HT1080 (cell line): ENCODE measurements at regions not wholly inside any gene's neighbourhood (a gene's known extent, or its start where the extent isn't known, plus 50 kb on each side); places are given as distances from the start of the nearest gene placed in this dataset.
A peak's percentile ranks its signal among the peaks of the same experiment; 100 is the strongest.
"Not testable (repeated sequence)": the region's sequence is repeated elsewhere in the genome, so short reads cannot be mapped to it uniquely, and the experiment has no call there.

ENCODE experiments used
- DNase-seq: peaks from one replicate; pipeline ENCODE4 v3.0.0-alpha.2; 2015; ENCODE audit warnings: low read depth

- DNase-seq, result no peak
Measured at GRCh38 chr4:83213640-83214039, 71.0 kb downstream of the COQ2 start.

DNA sequence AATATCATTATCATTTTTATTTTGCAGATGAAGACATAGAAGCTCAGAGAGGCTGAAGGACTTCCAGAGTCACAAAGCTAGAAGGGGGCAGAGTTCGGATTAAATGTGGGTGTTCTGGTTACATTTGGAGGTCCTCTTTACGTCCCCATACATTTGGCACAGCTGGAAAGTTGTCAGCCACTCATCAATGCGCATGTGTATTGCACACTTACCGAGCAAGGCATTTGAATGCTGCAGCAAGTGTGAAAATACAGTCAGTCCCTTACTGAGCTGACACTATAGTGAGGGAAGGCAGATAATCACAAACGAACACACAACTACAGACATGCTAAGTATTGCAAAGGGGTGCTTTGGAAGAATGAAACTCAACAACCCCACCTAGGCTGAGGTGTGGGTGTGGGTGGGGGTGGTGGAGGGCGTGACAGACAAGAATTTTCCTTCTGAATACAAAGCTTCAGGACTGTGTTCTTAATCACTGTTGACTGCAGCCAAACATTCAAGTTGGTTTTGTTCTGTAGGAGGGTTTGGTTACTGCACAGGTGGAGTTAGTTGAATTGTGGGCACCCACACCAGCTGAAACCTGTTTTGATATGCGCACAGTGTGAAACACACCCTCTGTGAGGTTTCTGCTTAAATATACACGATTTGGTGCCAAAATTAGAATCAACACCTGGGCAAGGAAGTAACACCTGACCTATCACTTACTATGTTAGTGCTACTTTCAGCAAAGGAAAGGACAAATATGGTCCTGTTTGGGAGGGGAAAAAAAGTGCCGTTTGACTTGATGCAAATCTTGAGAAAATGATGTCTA lies 72.4 kb downstream of the COQ2 start:
- no peak for DNase-seq

DNA sequence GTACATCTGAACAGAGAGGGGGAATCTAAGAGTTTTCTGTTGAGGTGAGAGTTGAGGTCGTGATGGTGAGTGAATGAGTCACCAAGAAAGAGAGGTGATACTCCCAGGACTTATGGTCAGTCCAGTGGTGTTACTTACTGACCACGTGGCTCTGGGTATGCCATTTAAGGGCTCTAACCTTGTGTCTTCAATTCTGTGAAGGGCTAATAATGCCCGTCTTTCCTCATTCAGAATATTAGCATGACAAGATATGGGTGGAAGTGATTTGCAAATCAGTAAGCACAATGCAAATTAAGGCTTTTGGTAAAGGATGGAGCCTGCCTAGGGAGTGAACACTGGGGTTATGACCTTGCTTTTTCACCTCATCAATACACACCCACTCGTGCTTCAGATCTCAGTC lies 75.2 kb downstream of the COQ2 start:
- peak; percentile 12 for DNase-seq

- peak; percentile 16 for DNase-seq
Measured at GRCh38 chr4:83208371-83209365, 75.9 kb downstream of the COQ2 start.

- DNase-seq, result peak; percentile 79
Measured at GRCh38 chr4:83207497-83208101, 77.0 kb downstream of the COQ2 start.

DNA sequence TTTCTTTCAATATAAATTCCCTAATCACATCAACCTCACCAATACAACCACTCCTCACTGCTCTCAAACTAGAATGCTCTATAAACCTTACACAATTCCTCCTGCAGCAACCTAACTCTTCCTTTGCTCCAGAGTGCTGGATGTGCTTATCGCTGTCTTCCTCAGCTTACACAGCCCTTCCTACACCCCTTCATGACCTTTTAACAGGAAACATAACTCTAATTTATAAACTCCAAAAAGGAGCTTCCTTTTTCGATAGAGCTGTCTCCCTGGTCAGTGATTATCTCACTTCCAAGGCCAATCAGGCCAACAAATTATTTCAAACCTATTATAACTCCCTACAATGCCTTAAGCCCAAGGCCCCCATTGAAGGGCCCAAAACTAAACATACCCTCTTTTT lies 78.8 kb downstream of the COQ2 start:
- no peak for DNase-seq

DNA sequence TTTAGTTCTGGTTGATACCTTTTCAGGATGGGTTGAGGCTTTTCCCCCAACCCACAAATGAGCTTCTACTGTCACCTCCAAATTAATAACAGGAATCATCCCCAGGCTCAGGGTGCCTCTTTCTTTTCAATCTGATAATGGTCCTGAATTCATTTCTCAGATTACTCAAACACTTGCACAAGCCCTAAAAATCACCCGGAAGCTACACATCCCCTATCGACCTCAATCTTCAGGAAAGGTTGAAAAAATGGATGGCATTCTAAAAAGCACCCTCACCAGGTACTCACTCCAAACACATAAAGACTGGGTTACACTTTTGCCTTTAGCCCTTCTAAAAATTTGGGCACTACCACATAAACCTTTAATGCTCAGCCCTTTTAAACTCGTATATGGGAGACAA lies 79.9 kb downstream of the COQ2 start:
- DNase-seq, result no peak

- no peak for DNase-seq
Measured at GRCh38 chr4:83201761-83202160, 82.8 kb downstream of the COQ2 start.

- no peak for DNase-seq
Measured at GRCh38 chr4:83197555-83198235, 83.2 kb upstream of the PLAC8 start.

GRCh38 chr4:83196921-83197320 lies 82.4 kb upstream of the PLAC8 start:
- DNase-seq, result no peak

- no peak for DNase-seq
Measured at GRCh38 chr4:83195269-83195668, 80.7 kb upstream of the PLAC8 start.

GRCh38 chr4:83194588-83194987 lies 80.1 kb upstream of the PLAC8 start:
- not testable (repeated sequence) for DNase-seq

DNA sequence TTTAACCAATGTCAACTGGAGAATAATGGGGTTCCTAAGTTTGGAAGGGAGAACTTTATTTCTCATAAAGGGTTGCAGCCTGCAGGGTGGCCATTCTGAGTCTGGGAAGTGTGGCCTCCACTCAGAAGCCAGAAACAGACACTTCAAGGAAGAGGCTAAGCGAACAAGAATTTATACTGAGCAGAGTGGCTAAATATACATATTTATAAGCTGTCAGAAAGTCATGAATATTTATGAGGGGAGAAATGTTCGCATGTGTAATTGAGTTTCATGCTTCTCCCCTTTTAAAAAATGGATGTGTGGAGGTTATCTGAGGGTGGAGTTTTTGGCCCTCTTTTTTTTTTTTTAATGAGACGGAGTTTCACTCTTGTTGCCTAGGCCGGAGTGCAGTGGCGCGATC lies 78.1 kb upstream of the PLAC8 start:
- no peak for DNase-seq

GRCh38 chr4:83191026-83191425 lies 76.5 kb upstream of the PLAC8 start:
- no peak for DNase-seq

DNA sequence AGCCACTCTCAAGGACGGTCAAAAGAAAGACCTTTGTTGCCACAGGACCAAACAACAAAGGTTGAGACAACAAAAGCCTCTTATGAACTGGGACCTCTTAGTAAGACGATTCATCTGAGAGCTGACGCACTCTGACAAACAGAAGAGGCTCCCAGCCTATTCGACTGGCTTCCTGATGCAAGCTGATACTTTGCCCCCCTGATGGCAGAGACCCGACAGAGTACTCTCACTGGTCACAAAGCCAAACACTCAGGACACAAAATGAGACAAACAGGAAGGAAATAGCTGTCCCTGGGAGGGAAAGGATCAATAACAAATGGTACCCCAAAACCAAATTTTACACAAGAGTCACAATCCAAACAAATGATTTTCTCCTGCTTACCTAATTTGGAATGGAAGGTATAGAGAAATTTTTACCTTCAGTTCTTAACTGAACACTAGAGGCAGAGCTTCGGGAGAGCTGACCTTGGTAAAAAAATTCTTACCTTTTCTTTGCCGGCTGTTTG lies 75.2 kb upstream of the PLAC8 start:
- DNase-seq, result no peak

GRCh38 chr4:83180431-83180968 lies 66.0 kb upstream of the PLAC8 start:
- DNase-seq, result no peak

- DNase-seq, result no peak
Measured at GRCh38 chr4:83179205-83179604, 64.7 kb upstream of the PLAC8 start.

DNA sequence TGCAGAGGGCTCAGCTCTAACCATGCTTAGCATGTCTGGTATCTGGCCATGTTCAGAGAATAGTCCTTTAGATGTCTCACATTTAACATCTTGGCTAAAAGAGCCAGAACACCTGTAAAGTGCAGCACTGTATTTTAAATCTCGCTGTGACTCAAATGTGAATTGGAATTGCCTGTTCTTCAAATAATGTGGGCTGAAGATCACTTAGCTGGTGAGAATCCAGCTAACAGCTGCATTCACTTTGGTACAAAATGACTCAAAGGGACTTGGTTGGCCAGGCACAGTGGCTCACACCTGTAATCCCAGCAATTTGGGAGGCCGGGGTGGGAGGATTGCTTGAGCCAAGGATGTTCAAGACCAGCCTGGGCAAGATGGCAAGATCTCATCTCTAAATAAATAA lies 63.5 kb upstream of the PLAC8 start:
- no peak for DNase-seq

- DNase-seq, result no peak
Measured at GRCh38 chr4:83177182-83177581, 62.7 kb upstream of the PLAC8 start.

- no peak for DNase-seq
Measured at GRCh38 chr4:83174844-83175414, 60.4 kb upstream of the PLAC8 start.
